Adipocyte (in vitro differentiated cells): ENCODE measurements at regions not wholly inside any gene's neighbourhood (a gene's known extent, or its start where the extent isn't known, plus 50 kb on each side); places are given as distances from the start of the nearest gene placed in this dataset.
"Not testable (repeated sequence)": the region's sequence is repeated elsewhere in the genome, so short reads cannot be mapped to it uniquely, and the experiment has no call there.

ENCODE experiments used
- DNase-seq: peaks from one replicate; pipeline ENCODE4 v3.0.0-alpha.2; 2015; ENCODE audit warnings: low read depth
- H3K27me3 ChIP-seq: replicated peaks from 2 replicates; pipeline ENCODE4 v1.7.0; 2013; ENCODE audit warnings: mild to moderate bottlenecking, low read length, moderate library complexity; ENCODE audit not compliant: control insufficient read depth, insufficient read depth
- H3K36me3 ChIP-seq: 2 replicates; pipeline ENCODE4 v1.7.0; 2013; ENCODE audit warnings: low read length, mild to moderate bottlenecking, moderate library complexity; ENCODE audit not compliant: control insufficient read depth, insufficient read depth, severe bottlenecking
- H3K4me1 ChIP-seq: 2 replicates; pipeline ENCODE4 v1.7.0; 2013; ENCODE audit warnings: mild to moderate bottlenecking, low read length, moderate library complexity; ENCODE audit not compliant: control insufficient read depth, insufficient read depth
- H3K4me3 ChIP-seq: 2 replicates; pipeline ENCODE4 v1.7.0; 2013; ENCODE audit warnings: mild to moderate bottlenecking, low read length, moderate library complexity
- H3K9ac ChIP-seq: 2 replicates; pipeline ENCODE4 v1.7.0; 2013; ENCODE audit warnings: mild to moderate bottlenecking, low read length, moderate library complexity
- H3K9me3 ChIP-seq: 2 replicates; pipeline ENCODE4 v1.7.0; 2013; ENCODE audit warnings: mild to moderate bottlenecking, low read length, moderate library complexity; ENCODE audit not compliant: control insufficient read depth

- Histone ChIP-seq H3K9ac (no peak overlapping the region), H3K36me3 (no peaks in the 10 kb centered on the region), H3K9me3 (peaks cover 2% of the 10 kb centered on the region), H3K27me3 (no peaks in the 10 kb centered on the region), H3K4me1 (no peaks in the 10 kb centered on the region), H3K4me3 (no peak overlapping the region)
- peak; percentile 6 for DNase-seq
Observed at GRCh38 chr6:155647354-155647753, 191.7 kb upstream of the NOX3 start.

GRCh38 chr6:155646443-155646842, 190.8 kb upstream of the NOX3 start:
- no peak overlapping the region for H3K4me3 ChIP-seq
- H3K4me1 ChIP-seq, result no peaks in the 10 kb centered on the region
- no peak for DNase-seq
- H3K27me3 ChIP-seq, result no peaks in the 10 kb centered on the region
- no peak overlapping the region for H3K9ac ChIP-seq
- H3K36me3 ChIP-seq, result no peaks in the 10 kb centered on the region
- H3K9me3 ChIP-seq, result peaks cover 5% of the 10 kb centered on the region

GRCh38 chr6:155645325-155645724, 189.7 kb upstream of the NOX3 start:
- no peak overlapping the region for H3K4me3 ChIP-seq

GRCh38 chr6:155641603-155642002, 186.0 kb upstream of the NOX3 start:
- no peak for DNase-seq

More at GRCh38 chr6:155645325-155645724, 189.7 kb upstream of the NOX3 start:
- Histone ChIP-seq H3K9ac (no peak overlapping the region), H3K9me3 (peaks cover 11% of the 10 kb centered on the region), H3K4me1 (no peaks in the 10 kb centered on the region), H3K36me3 (no peaks in the 10 kb centered on the region), H3K27me3 (no peaks in the 10 kb centered on the region)
- no peak for DNase-seq

DNA sequence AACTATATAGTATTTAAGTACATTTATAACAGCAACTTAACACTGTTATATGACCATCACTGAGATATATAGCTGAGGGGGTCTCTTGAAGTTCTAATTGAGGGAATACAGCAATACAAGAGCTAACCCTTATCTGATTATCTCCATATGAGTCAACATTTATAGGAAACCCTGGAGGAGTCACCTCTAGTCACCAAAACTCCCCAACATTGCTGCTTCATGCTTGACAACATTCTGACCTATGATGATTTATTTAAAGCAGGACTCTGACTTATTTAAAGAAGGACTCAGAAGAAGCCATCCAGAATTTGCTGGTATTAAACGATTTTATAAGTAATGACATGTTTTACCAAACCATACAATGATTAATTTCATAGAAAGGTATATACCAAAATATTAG, 182.6 kb upstream of the NOX3 start:
- no peak for DNase-seq
- no peak overlapping the region for H3K9ac ChIP-seq
- no peaks in the 10 kb centered on the region for H3K4me1 ChIP-seq
- H3K4me3 ChIP-seq, result no peak overlapping the region
- H3K27me3 ChIP-seq, result no peaks in the 10 kb centered on the region
- peaks cover 11% of the 10 kb centered on the region for H3K9me3 ChIP-seq
- H3K36me3 ChIP-seq, result no peaks in the 10 kb centered on the region

More at GRCh38 chr6:155641603-155642002, 186.0 kb upstream of the NOX3 start:
- Histone ChIP-seq H3K9ac (no peak overlapping the region), H3K36me3 (no peaks in the 10 kb centered on the region), H3K27me3 (no peaks in the 10 kb centered on the region), H3K4me3 (no peak overlapping the region), H3K9me3 (peaks cover 11% of the 10 kb centered on the region), H3K4me1 (no peaks in the 10 kb centered on the region)

GRCh38 chr6:155635416-155635815, 179.8 kb upstream of the NOX3 start:
- Histone ChIP-seq H3K9me3 (no peaks in the 10 kb centered on the region), H3K9ac (no peak overlapping the region), H3K4me1 (no peaks in the 10 kb centered on the region), H3K4me3 (no peak overlapping the region), H3K36me3 (no peaks in the 10 kb centered on the region), H3K27me3 (no peaks in the 10 kb centered on the region)
- no peak for DNase-seq

GRCh38 chr6:155630085-155630484, 174.4 kb upstream of the NOX3 start:
- no peaks in the 10 kb centered on the region for H3K9me3 ChIP-seq
- no peak overlapping the region for H3K4me3 ChIP-seq
- H3K9ac ChIP-seq, result no peak overlapping the region
- no peaks in the 10 kb centered on the region for H3K27me3 ChIP-seq
- peak; percentile 20 for DNase-seq
- H3K36me3 ChIP-seq, result no peaks in the 10 kb centered on the region
- H3K4me1 ChIP-seq, result no peaks in the 10 kb centered on the region

GRCh38 chr6:155629652-155630051, 174.0 kb upstream of the NOX3 start:
- no peak for DNase-seq
- no peaks in the 10 kb centered on the region for H3K9me3 ChIP-seq
- no peak overlapping the region for H3K4me3 ChIP-seq
- no peaks in the 10 kb centered on the region for H3K36me3 ChIP-seq
- no peak overlapping the region for H3K9ac ChIP-seq
- no peaks in the 10 kb centered on the region for H3K4me1 ChIP-seq
- no peaks in the 10 kb centered on the region for H3K27me3 ChIP-seq

DNA sequence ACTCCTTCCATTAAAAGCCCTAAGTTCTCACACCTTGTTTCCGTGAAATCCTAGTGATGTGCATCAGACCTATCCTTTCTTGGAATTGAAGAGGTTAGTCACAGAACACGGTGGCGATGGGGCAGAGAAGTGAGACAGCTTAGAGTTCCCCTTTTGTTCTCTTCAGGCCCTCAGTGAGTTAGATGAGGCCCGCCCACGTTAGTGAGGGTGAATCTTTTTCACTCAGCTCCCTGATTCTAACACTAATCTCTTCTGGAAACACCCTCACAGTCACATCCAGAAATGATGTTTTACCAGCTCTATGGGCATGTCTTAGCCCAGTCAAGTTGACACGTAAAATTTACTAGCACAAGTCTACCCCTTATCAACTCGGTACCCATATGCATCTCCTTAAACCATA, 172.7 kb upstream of the NOX3 start:
- H3K9ac ChIP-seq, result no peak overlapping the region
- no peak overlapping the region for H3K4me3 ChIP-seq
- H3K36me3 ChIP-seq, result no peaks in the 10 kb centered on the region
- no peaks in the 10 kb centered on the region for H3K4me1 ChIP-seq
- H3K27me3 ChIP-seq, result no peaks in the 10 kb centered on the region
- no peak for DNase-seq
- no peaks in the 10 kb centered on the region for H3K9me3 ChIP-seq

DNA sequence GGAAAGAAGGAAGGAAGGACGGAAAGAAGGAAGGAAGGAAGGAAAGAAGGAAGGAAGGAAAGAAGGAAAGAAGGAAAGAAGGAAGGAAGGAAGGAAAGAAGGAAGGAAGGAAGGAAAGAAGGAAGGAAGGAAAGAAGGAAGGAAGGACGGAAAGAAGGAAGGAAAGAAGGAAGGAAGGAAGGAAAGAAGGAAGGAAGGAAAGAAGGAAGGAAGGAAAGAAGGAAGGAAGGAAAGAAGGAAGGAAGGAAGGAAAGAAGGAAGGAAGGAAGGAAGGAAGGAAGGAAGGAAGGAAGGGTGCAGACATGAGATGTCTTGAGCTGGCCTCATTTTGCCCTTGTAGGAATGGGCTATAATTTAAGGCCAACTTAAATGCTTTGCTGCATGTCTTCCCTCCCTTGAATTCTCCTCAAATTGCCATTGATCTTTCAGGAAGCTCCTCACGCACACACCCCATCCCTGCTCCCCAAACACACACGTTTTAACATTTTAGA, 172.1 kb upstream of the NOX3 start:
- not testable (repeated sequence) for H3K9ac ChIP-seq, H3K9me3 ChIP-seq, H3K27me3 ChIP-seq, H3K4me1 ChIP-seq, H3K4me3 ChIP-seq, DNase-seq, H3K36me3 ChIP-seq

DNA sequence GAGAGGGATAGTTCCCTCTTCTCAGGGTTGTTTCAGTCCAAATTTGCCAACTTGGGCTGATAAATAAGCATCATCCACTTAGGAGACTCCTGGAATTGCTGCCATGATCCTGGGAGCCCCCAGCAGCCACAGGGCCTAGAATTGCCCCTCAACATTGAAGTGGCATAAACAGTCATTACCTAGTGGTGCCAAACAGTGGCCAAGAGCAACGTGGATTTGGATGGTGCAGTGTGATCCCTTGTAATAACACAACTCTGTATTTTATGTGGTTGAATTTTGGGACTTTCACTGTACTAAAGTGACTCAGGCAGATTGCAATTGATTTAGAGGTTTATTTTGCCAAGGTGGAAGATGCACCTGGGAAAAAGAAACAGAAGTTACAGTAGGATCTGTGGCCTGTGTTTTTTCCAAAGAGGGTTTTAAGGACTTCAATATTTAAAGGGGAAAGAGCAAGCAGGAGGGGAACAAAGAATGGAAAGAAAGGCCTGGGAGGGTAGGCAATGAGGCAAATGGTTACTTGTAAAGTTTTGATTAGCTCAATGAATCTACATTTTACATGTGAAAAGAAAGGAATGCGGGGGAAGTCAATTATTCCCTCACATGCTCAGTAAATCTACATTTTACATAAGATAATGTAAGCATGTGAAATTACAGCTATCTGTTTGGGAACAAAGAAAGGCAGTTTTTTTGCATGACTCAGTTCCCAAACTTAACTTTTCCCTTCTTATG, 168.0 kb upstream of the NOX3 start:
- no peaks in the 10 kb centered on the region for H3K27me3 ChIP-seq
- H3K36me3 ChIP-seq, result no peaks in the 10 kb centered on the region
- no peak overlapping the region for H3K9ac ChIP-seq
- H3K4me1 ChIP-seq, result no peaks in the 10 kb centered on the region
- no peaks in the 10 kb centered on the region for H3K9me3 ChIP-seq
- H3K4me3 ChIP-seq, result no peak overlapping the region
- DNase-seq, result no peak

- Histone ChIP-seq H3K9me3 (peaks cover 40% of the 10 kb centered on the region), H3K9ac (no peak overlapping the region), H3K36me3 (no peaks in the 10 kb centered on the region), H3K4me3 (no peak overlapping the region), H3K4me1 (no peaks in the 10 kb centered on the region), H3K27me3 (no peaks in the 10 kb centered on the region)
- DNase-seq, result no peak
Observed at GRCh38 chr6:155614606-155615005, 159.0 kb upstream of the NOX3 start.
